ENCODE measurements at regions not wholly inside any gene's neighbourhood (a gene's known extent, or its start where the extent isn't known, plus 50 kb on each side); places are given as distances from the start of the nearest gene placed in this dataset.
"Not testable (repeated sequence)": the region's sequence is repeated elsewhere in the genome, so short reads cannot be mapped to it uniquely, and the experiment has no call there.

DNA sequence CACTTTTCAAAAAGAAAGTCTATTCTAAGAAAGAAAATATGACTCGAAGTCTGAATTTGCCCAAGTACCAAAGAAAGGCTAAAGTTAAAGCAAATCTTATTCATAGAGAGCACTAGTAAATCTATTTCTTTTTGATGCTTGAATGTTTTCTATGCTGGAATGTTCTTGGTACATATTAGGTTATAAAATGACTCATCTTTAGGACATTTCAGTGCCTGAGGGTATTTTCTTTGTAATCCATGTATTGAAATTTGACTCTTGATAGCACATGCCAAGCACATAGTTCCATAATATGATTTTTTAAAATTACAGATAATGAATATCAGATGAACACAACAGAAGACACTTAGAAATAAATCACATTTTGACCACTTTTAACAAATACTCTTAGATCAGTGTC lies 232.8 kb downstream of the TRIML1 start:
- no peak for DNase-seq (ENCODE audit: extremely low read depth in 1 of 2, low read depth in 1 of 2)

DNA sequence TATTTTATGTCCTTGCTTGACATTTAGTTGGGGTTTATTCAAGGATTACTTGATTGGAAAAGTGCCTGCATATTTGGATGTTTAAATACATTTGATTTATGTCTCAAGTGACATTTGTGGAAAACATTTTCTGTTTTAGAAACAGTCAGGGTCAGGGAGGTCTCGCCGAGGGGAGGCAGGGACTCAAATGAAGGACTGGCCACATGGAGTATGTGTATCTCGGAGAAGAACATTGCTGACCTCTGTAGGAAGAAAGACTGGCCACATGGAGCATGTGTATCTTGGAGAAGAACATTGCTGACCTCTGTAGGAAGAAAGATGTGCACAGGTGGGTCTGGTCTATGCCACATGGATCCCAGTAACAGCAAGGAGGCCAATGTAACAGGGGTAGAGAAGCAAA lies 233.6 kb downstream of the TRIML1 start:
- no peak for DNase-seq (ENCODE audit: extremely low read depth in 1 of 2, low read depth in 1 of 2)

DNA sequence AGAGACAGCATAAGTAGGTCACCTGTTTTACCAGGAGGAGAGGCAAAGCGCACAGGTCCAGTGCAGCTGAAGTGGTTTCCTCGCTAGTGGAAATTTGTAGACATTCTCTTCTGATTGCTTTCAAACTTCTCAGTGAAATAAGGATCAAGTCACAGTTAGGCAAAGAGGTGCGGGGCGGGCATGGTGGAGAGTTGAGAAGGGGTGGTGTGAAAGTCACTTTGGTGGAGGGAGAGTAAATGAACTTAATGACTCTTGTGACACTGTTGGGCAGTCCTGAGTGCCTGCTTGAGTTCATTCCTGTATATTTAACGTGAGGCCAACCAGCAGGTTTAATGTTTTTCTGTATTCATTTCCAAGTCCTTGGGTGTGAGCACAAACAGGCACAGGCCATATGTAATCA lies 235.6 kb downstream of the TRIML1 start:
- DNase-seq (ENCODE audit: extremely low read depth in 1 of 2, low read depth in 1 of 2): no peak

DNA sequence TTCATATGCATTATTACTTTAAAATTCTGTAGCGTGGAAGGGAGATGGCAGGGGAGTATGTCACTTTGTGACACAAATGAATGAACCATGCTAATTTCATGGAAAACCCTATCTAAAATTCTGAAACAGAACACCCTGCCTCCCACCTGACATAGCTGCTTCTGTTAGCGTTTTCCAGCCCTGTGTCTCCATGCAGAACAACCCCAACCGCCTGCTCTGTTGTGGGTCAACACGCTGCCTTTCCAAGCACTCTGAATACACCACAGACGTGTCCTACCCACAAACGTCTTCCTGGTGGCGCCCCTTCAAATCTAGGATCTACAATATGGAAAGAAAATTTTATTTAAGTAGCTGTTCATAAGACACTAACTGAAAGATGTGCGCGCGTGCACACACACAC lies 238.6 kb downstream of the TRIML1 start:
- no peak for DNase-seq (ENCODE audit: extremely low read depth in 1 of 2, low read depth in 1 of 2)

DNA sequence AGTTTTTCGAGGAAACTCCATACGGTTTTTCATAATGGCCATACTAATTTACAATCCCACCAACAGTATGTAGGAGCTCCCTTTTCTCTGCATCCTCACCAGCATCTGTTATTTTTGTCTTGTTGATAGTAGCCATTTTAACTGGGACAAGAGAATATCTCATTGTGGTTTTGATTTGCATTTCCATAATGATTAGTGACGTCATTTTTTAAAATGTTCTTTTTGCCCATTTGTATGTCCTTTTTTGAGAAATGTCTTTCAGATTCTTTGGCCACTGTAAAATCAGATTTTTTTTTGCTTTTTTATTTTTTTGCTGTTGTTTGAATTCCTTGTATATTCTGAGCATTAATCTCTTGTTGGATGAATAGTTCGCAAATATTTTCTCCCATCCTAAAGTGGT lies 243.9 kb downstream of the TRIML1 start:
- DNase-seq (ENCODE audit: extremely low read depth in 1 of 2, low read depth in 1 of 2): no peak

DNA sequence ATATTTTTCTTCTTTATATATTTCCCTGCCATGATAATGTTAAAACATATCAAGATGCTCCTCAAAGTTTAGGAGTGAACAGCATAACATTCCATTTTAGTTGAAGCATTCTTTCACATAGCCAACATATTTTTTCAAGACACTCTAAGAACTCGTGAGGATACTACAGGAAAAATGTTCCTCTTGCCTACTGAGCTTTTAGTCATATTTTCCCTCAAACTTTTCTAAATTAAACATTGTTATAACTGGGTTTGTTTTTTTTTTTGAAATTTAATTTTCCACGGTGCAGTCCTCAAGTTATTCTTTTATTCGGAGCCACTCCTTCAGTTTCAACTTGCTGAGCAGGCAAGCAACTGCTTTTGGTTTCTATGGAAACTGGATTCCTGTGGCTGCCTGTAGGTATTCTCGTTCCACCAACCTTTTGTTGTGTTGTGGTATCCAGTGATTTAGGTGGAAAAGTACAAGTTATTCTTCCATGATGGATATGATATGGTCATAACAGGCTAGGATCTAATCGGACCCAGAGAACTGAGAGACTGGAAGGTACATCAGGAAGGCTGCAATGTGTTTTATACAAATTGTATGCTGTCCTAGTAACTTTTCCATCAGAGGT lies 248.0 kb downstream of the TRIML1 start:
- no peak for DNase-seq (ENCODE audit: extremely low read depth in 1 of 2, low read depth in 1 of 2)

DNA sequence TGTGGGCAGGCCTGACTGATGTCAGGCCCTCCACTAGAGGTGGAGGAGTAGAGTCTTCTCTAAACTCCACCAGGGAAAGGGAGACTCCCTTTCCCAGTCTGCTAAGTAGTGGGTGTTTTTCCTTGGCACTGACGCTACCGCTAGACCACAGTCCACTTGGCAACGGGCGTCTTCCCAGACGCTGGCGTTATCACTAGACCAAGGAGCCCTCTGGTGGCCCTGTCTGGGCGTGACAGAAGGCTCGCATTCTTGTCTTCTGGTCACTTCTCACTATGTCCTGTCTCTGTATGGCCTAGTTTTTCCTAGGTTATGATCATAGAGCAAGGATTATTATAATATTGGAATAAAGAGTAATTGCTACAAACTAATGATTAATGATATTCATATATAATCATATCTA lies 252.1 kb downstream of the TRIML1 start:
- DNase-seq (ENCODE audit: extremely low read depth in 1 of 2, low read depth in 1 of 2): not testable (repeated sequence)

DNA sequence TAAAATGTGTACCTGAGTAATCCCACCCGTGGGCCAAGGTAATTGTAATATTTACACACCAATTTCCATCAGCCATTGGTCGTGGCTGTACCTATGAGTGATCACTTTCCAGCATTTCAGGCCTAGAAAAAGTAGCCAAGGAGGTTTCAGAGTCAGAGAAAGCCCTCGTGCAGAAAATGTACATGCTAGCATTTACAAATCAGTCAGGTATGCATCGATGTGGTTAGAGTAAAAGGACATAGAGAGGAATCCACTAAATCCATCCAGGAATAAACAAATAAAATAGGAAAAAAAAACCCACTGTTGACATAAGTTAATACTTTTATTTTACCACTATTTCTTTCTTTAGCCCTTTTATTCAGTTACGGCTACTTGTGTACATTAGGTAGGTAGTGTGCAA lies 256.8 kb downstream of the TRIML1 start:
- no peak for DNase-seq (ENCODE audit: extremely low read depth in 1 of 2, low read depth in 1 of 2)

DNA sequence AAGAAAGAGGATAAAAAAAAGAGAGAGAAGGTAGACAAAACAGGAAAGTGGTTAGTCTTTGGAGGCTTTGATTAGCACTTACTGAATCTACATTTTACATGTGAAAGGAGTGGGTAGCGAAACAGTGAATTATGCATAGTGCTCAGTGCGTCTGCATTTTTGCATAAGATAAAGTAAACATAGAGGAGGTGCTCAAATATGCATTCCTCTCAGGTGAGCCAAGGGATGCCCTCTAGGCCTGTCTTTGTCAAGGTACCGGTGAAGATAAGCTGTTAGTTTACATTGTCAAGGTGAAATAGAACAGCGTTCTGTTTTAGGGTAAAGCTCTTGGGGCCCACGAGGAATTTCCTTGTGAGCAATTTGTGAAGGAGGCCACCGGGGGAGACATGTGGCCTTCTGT lies 260.6 kb downstream of the TRIML1 start:
- no peak for DNase-seq (ENCODE audit: extremely low read depth in 1 of 2, low read depth in 1 of 2)

DNA sequence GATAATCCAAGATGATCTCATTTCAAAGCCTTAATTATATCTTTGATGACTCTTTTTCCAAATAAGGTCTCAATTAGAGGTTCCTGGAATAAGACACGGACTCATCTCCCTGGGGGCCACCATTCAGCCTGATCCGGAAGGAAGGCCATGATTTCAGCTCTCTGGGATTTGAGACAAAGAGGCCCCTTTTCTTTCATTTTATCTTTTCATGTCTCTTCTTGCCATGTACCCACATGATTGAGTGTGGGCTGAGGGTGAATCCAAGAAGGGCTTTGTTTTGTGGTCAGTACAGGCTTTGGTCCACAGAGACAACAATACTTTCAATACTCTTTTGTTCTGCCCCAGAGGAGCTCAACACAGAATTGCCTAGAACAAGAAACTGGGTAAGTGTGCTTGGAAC lies 261.2 kb downstream of the TRIML1 start:
- no peak for DNase-seq (ENCODE audit: extremely low read depth in 1 of 2, low read depth in 1 of 2)

DNA sequence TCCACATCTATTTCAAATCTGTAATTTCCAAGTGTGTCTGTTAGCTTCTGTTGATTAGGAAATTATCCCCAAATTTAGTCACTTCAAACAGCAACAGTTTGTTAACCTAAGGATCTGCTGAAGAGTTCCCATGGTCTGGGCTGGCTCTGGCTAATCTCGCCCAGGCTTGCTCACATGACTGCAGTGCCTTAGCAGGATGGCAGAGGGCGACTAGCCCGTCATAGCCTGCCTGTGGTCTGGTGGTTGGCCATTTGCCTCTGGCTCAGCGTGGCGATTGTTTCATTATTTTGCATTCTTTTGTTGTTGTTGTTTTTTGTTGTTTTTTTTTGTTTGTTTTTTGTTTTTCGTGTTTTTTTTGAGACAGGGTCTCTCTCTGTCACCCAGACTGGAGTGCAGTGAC lies 264.0 kb downstream of the TRIML1 start:
- DNase-seq (ENCODE audit: extremely low read depth in 1 of 2, low read depth in 1 of 2): no peak

DNA sequence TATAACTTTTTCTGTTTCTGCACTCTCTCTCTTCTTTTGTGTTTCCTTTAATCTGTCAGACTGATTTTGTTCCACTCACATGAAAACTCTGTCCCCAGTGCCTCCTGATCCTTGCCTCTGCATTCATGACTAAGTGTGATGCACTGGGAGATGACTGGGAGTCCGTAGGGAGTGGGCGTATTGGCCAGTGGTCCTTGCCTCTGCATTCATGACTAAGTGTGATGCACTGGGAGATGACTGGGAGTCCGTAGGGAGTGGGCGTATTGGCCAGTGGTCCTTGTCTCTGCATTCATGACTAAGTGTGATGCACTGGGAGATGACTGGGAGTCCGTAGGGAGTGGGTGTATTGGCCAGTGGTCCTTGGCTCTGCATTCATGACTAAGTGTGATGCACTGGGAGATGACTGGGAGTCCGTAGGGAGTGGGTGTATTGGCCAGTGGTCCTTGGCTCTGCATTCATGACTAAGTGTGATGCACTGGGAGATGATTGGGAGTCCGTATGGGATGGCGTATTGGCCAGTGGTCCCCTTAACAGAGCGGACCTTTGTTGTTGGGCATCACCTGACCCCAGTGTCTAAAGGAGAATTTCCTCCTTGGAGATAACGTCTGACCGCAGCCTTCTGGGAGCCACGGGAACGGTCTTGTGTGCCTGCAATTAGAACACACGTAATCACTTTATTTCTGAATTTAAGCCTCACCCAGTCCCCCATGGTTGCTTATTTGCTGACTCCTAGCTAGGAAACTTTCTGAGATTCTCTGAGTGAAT lies 266.0 kb downstream of the TRIML1 start:
- not testable (repeated sequence) for DNase-seq (ENCODE audit: extremely low read depth in 1 of 2, low read depth in 1 of 2)

DNA sequence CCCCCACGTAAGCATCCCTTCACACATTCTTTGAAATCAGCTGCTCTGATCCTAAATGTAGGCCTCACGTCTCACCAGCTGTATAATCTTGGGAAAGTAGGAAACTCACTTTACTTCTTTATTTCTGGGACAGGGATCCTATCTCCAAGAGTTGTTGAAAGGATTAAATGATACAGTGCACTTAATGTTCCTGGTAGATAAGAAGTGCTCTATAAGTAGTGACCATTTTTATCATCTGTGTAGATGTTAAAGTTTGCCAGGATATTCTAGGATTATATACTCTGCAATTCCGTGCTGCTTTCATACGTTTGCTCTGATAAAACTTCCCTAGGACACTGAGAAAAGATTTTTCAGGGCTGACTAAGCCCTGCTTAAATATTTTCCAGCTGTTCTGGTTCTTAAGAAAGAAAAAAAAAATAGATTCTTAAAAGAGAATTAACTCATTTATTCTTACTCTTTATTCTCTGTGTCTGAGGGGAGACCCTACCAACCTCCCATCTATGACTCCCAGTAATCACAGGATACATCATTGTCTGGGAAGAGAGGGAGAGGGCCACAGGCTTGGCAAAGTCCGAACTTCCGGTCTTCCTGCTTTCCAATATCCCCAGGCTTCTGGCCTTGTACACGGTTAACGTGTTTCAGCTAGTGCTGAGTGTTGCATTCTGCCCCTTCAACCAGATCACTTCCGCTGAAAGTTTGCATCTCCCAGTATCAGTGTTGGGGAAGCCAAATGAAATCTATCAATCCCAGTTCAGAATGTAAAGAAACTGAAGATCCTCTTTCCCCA lies 269.2 kb downstream of the TRIML1 start:
- no peak for DNase-seq (ENCODE audit: extremely low read depth in 1 of 2, low read depth in 1 of 2)

DNA sequence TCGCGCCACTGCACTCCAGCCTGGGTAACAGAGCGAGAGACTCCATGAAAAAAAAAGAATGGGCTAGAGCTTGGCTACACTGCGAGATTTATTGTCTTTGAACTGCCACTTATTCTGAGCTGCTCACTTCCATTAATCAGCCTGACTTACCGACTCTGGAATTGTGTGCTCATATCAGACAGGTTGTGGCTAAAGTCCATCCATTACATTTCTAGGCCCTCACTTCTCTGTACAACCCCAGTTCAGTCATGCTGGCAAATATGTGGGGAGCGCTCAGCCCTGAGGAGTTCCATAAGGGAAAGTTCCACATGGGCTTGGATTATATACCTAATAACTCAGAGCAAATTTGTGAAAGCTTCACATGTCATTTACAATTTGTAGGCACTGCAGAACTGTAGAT lies 270.6 kb downstream of the TRIML1 start:
- DNase-seq (ENCODE audit: extremely low read depth in 1 of 2, low read depth in 1 of 2): no peak

DNA sequence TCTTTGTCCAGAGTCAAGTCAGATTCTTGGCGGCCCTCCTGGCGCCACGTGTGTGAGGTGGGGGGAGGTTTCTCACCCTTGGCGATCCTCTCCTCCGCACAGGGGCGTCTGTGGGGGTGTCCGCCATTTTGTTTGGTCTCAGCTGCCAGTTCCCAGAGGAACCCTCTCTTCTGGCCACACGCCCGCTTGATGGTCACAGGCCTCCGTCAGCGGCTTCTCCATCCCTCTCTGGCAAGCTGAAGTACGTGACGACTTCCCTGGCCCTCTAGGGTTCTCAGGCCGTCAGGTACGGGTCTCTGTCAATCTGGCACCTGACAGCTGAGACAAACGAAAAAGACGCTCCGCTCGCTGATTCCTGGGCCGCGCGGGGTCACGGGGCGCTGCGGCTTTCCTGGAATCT lies 272.6 kb downstream of the TRIML1 start:
- no peak for DNase-seq (ENCODE audit: extremely low read depth in 1 of 2, low read depth in 1 of 2)

DNA sequence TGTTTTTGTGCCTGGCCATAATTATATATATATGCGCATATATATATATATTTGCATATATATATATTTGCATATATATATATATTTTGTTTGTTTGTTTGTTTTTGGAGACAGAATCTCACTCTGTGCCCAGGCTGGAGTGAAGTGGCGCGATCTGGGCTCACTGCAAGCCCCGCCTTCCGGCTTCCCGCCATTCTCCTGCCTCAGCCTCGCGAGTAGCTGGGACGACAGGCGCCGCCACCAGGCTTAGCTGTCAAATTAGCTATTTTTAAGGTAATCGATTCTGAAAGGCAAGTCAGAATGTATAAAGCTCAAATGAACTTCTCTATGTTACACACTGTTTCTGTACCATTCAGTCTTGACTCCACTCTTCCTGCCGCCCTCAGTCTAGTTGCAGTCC lies 273.3 kb downstream of the TRIML1 start:
- no peak for DNase-seq (ENCODE audit: extremely low read depth in 1 of 2, low read depth in 1 of 2)

DNA sequence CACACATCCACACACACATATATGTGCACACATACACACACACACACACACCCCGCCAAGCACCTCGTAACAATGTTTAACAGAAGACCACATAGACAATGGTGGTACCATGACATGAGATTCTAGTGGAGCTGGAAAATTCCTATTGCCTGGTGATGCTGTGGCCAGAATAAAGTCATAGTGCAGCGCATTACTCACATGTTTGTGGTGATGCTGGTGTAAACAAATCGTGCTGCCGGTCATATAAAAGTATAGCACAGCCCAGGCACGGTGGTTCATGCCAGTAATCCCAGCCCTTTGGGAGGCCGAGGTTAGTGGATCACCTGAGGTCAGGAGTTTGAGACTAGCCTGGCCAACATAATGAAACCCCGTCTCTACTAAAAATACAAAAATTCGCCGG lies 275.2 kb downstream of the TRIML1 start:
- DNase-seq (ENCODE audit: extremely low read depth in 1 of 2, low read depth in 1 of 2): no peak

DNA sequence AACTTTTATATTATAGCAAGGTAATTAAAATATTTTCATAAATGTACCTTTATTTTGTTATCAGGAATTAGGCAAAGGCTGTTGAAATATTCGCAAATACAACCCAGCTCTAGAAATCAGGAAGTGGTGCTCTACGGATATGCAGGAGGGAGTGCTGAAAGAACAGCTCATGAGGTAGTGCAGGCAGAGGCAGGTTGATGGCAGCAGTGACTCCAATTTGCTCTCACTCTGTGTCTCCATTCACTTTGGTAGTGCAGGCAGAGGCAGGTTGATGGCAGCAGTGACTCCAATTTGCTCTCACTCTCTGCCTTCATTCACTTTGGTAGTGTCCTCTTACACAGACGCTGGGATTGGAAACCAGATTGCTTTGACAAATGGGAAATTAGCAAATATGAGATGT lies 277.9 kb downstream of the TRIML1 start:
- DNase-seq (ENCODE audit: extremely low read depth in 1 of 2, low read depth in 1 of 2): no peak

DNA sequence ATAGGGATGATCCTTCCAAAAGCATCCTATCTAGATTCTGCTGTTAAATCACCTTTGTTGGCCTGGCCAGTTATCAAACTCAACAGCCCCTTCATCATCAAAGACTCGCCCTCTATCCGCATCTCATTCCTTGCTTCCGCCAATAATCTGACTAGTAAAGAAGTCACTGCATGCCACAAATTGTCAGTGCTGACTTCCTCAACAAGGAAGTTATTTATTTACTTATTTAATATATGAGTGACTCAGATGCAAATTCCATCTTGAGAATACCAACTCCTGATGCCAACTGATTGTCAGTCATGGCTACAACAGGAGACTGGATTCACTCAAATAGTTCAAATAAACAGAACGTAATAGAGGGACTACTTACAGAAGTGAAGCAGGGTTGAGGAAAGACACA lies 283.8 kb downstream of the TRIML1 start:
- DNase-seq (ENCODE audit: extremely low read depth in 1 of 2, low read depth in 1 of 2): no peak

DNA sequence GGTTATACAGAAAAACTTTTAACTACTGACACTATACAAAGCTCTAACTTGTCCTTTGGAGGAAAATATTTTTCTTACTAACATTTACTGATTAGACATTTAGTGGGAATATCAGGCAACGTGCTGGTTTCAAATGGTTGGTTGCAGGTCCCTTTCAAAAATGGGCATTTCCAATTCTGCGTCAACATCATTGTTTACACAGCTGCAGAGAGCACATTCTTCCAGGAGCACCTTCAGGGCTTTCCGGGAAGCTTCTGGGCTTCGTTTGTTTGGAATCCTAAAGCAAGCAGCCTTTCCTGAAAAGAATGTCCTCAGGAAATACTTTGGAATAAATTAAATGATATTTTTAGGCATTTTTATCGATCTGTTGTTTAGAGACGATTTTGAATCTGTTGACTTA lies 289.7 kb downstream of the TRIML1 start:
- DNase-seq (ENCODE audit: extremely low read depth in 1 of 2, low read depth in 1 of 2): no peak

DNA sequence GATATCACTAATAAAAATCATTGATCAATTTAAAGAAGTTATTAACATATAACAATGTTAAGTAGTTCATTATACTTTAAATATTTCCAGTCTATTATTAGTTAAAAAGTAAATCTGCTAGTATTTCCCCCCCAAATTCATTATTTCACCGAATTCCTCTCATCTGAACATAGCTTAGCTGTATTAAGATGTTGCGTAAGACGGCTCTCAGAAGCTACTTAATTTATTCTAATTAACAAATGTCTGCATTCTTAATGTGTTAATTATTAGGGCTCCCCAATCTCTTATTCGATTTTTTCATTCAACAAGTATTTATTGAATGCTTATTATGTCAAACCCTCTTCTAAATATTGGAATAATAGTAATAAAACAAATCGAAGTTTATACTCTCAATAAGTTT lies 290.7 kb downstream of the TRIML1 start:
- DNase-seq (ENCODE audit: extremely low read depth in 1 of 2, low read depth in 1 of 2): no peak

DNA sequence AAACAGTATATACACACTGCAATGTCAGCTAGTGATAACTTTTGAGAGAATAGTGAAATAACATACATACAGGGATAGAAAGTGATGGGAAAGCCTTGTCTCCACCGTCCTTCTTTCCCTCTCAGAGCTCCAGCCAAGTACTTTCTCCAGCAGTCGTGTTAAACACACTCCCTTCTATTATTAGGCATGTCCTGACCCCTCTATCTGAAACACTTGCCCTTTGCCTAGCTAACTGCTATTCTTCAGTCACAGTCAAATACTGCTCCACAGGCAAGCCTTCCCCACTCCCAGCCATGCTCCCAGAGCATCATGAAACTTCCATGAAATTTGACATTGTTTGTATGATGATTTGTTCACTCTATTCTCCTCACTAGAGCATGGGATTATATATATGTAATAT lies 291.1 kb downstream of the TRIML1 start:
- no peak for DNase-seq (ENCODE audit: extremely low read depth in 1 of 2, low read depth in 1 of 2)
